ENCODE measurements at regions not wholly inside any gene's neighbourhood (a gene's known extent, or its start where the extent isn't known, plus 50 kb on each side); places are given as distances from the start of the nearest gene placed in this dataset.

- no peak for DNase-seq (ENCODE audit: low read depth)
Observed at GRCh38 chr15:37701230-37701629, 233.2 kb upstream of the TMCO5A start.

GRCh38 chr15:37709669-37710068 lies 224.8 kb upstream of the TMCO5A start:
- no peak for DNase-seq (ENCODE audit: low read depth)

GRCh38 chr15:37715101-37715500 lies 219.3 kb upstream of the TMCO5A start:
- no peak for DNase-seq (ENCODE audit: low read depth)

- DNase-seq (ENCODE audit: low read depth) = no peak
Observed at GRCh38 chr15:37720267-37720666, 214.2 kb upstream of the TMCO5A start.

GRCh38 chr15:37731146-37731746 lies 203.2 kb upstream of the TMCO5A start:
- no peak for DNase-seq (ENCODE audit: low read depth)

GRCh38 chr15:37733628-37734027 lies 200.8 kb upstream of the TMCO5A start:
- no peak for DNase-seq (ENCODE audit: low read depth)

- no peak for DNase-seq (ENCODE audit: low read depth)
Observed at GRCh38 chr15:37740623-37741141, 193.8 kb upstream of the TMCO5A start.

GRCh38 chr15:37743826-37744225 lies 190.6 kb upstream of the TMCO5A start:
- DNase-seq (ENCODE audit: low read depth) = no peak

GRCh38 chr15:37744521-37744920 lies 189.9 kb upstream of the TMCO5A start:
- no peak for DNase-seq (ENCODE audit: low read depth)

- no peak for DNase-seq (ENCODE audit: low read depth)
Observed at GRCh38 chr15:37751401-37751800, 183.0 kb upstream of the TMCO5A start.

- DNase-seq (ENCODE audit: low read depth) = no peak
Observed at GRCh38 chr15:37756407-37756806, 178.0 kb upstream of the TMCO5A start.

- DNase-seq (ENCODE audit: low read depth) = no peak
Observed at GRCh38 chr15:37758412-37758811, 176.0 kb upstream of the TMCO5A start.

- DNase-seq (ENCODE audit: low read depth) = no peak
Observed at GRCh38 chr15:37764733-37765191, 169.7 kb upstream of the TMCO5A start.

- DNase-seq (ENCODE audit: low read depth) = no peak
Observed at GRCh38 chr15:37765786-37766185, 168.7 kb upstream of the TMCO5A start.

GRCh38 chr15:37767841-37768455 lies 166.5 kb upstream of the TMCO5A start:
- DNase-seq (ENCODE audit: low read depth) = no peak

GRCh38 chr15:37771465-37771864 lies 163.0 kb upstream of the TMCO5A start:
- no peak for DNase-seq (ENCODE audit: low read depth)

GRCh38 chr15:37773111-37773860 lies 161.2 kb upstream of the TMCO5A start:
- no peak for DNase-seq (ENCODE audit: low read depth)

- DNase-seq (ENCODE audit: low read depth) = no peak
Observed at GRCh38 chr15:37774961-37775360, 159.5 kb upstream of the TMCO5A start.

GRCh38 chr15:37777006-37777405 lies 157.4 kb upstream of the TMCO5A start:
- DNase-seq (ENCODE audit: low read depth) = no peak

GRCh38 chr15:37783290-37783689 lies 151.2 kb upstream of the TMCO5A start:
- no peak for DNase-seq (ENCODE audit: low read depth)

GRCh38 chr15:37788330-37788729 lies 146.1 kb upstream of the TMCO5A start:
- no peak for DNase-seq (ENCODE audit: low read depth)

- DNase-seq (ENCODE audit: low read depth) = no peak
Observed at GRCh38 chr15:37788767-37789396, 145.6 kb upstream of the TMCO5A start.

GRCh38 chr15:37789397-37789786 lies 145.0 kb upstream of the TMCO5A start:
- DNase-seq (ENCODE audit: low read depth) = no peak

All from CMK (cell line).